ENCODE measurements at regions not wholly inside any gene's neighbourhood (a gene's known extent, or its start where the extent isn't known, plus 50 kb on each side); places are given as distances from the start of the nearest gene placed in this dataset.

DNA sequence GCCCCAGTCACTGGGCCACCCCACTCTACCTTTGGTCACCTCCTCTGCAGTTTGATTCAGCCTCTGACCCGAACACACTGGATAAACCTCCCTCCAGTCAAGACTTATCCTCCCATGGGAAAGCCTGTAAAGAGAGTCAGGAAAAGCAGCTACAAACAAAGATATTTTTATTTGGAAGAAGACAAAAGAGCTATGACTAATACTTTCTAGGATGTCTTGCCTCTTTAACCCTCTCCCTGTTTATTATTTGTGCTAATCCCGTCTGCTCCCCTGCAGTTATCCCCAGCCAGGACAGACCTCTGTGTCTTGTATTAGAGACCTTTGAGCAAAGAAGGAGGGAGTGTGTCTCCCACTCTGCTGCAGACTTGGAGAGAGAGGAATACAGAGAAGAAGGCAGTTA, 178.3 kb downstream of the EFNB2 start:
- TF ChIP-seq GATA2 (IDR thresholded peaks at IDR 0.05; ENCODE audit: low read depth, low read length) (no peak), GATA3 (IDR thresholded peaks at IDR 0.05; ENCODE audit: low read depth, low read length) (no peak)

All from SH-SY5Y (cell line).